ENCODE measurements at regions not wholly inside any gene's neighbourhood (a gene's known extent, or its start where the extent isn't known, plus 50 kb on each side); places are given as distances from the start of the nearest gene placed in this dataset.
"Not testable (repeated sequence)": the region's sequence is repeated elsewhere in the genome, so short reads cannot be mapped to it uniquely, and the experiment has no call there.

GRCh38 chr2:220574038-220574437 is 946.6 kb downstream of the SLC4A3 start:
- ATAC-seq = no peak
- Mint-ChIP-seq H3K36me3 (no peaks in the 10 kb centered on the region), H3K27me3 (no peaks in the 10 kb centered on the region), H3K9me3 (no peaks in the 10 kb centered on the region), H3K4me3 (no peak overlapping the region), H3K27ac (no peak overlapping the region), H3K4me1 (no peaks in the 10 kb centered on the region)

- Mint-ChIP-seq H3K4me3 (no peak overlapping the region), H3K9me3 (no peaks in the 10 kb centered on the region), H3K36me3 (no peaks in the 10 kb centered on the region), H3K27me3 (no peaks in the 10 kb centered on the region), H3K27ac (no peak overlapping the region), H3K4me1 (no peaks in the 10 kb centered on the region)
- no peak for ATAC-seq
These were observed 948.5 kb downstream of the SLC4A3 start for GRCh38 chr2:220575963-220576362.

GRCh38 chr2:220579452-220579851 is 952.0 kb downstream of the SLC4A3 start:
- H3K27ac Mint-ChIP-seq = no peak overlapping the region
- no peaks in the 10 kb centered on the region for H3K27me3 Mint-ChIP-seq
- no peak overlapping the region for H3K4me3 Mint-ChIP-seq
- H3K36me3 Mint-ChIP-seq = no peaks in the 10 kb centered on the region
- no peak for ATAC-seq
- H3K9me3 Mint-ChIP-seq = no peaks in the 10 kb centered on the region
- H3K4me1 Mint-ChIP-seq = no peaks in the 10 kb centered on the region

- ATAC-seq = no peak
- Mint-ChIP-seq H3K9me3 (no peaks in the 10 kb centered on the region), H3K27me3 (no peaks in the 10 kb centered on the region), H3K4me3 (no peak overlapping the region), H3K27ac (no peak overlapping the region), H3K4me1 (no peaks in the 10 kb centered on the region), H3K36me3 (no peaks in the 10 kb centered on the region)
These were observed 952.7 kb downstream of the SLC4A3 start for GRCh38 chr2:220580113-220580512.

- H3K36me3 Mint-ChIP-seq = no peaks in the 10 kb centered on the region
- H3K27me3 Mint-ChIP-seq = no peaks in the 10 kb centered on the region
- H3K27ac Mint-ChIP-seq = no peak overlapping the region
- no peaks in the 10 kb centered on the region for H3K4me1 Mint-ChIP-seq
- H3K9me3 Mint-ChIP-seq = no peaks in the 10 kb centered on the region
- ATAC-seq = no peak
- no peak overlapping the region for H3K4me3 Mint-ChIP-seq
These were observed 956.3 kb downstream of the SLC4A3 start for GRCh38 chr2:220583725-220584124.

GRCh38 chr2:220585241-220585640 is 957.8 kb downstream of the SLC4A3 start:
- Mint-ChIP-seq H3K9me3 (no peaks in the 10 kb centered on the region), H3K36me3 (no peaks in the 10 kb centered on the region), H3K4me1 (no peaks in the 10 kb centered on the region), H3K27me3 (no peaks in the 10 kb centered on the region), H3K4me3 (no peak overlapping the region), H3K27ac (no peak overlapping the region)
- ATAC-seq = no peak

GRCh38 chr2:220586980-220587530 is 959.6 kb downstream of the SLC4A3 start:
- ATAC-seq = no peak
- no peak overlapping the region for H3K27ac Mint-ChIP-seq
- no peaks in the 10 kb centered on the region for H3K9me3 Mint-ChIP-seq
- no peak overlapping the region for H3K4me3 Mint-ChIP-seq
- no peaks in the 10 kb centered on the region for H3K27me3 Mint-ChIP-seq
- H3K36me3 Mint-ChIP-seq = no peaks in the 10 kb centered on the region
- no peaks in the 10 kb centered on the region for H3K4me1 Mint-ChIP-seq

GRCh38 chr2:220588148-220588547 is 960.7 kb downstream of the SLC4A3 start:
- no peak overlapping the region for H3K4me3 Mint-ChIP-seq
- H3K27ac Mint-ChIP-seq = no peak overlapping the region
- no peaks in the 10 kb centered on the region for H3K4me1 Mint-ChIP-seq
- no peak for ATAC-seq
- H3K36me3 Mint-ChIP-seq = no peaks in the 10 kb centered on the region
- H3K27me3 Mint-ChIP-seq = no peaks in the 10 kb centered on the region
- no peaks in the 10 kb centered on the region for H3K9me3 Mint-ChIP-seq

- Mint-ChIP-seq H3K9me3 (no peaks in the 10 kb centered on the region), H3K36me3 (no peaks in the 10 kb centered on the region), H3K4me1 (no peaks in the 10 kb centered on the region), H3K4me3 (no peak overlapping the region), H3K27me3 (no peaks in the 10 kb centered on the region), H3K27ac (no peak overlapping the region)
- ATAC-seq = no peak
These were observed 963.0 kb downstream of the SLC4A3 start for GRCh38 chr2:220590476-220590875.

GRCh38 chr2:220593526-220593925 is 966.1 kb downstream of the SLC4A3 start:
- no peak overlapping the region for H3K27ac Mint-ChIP-seq
- no peaks in the 10 kb centered on the region for H3K27me3 Mint-ChIP-seq
- H3K36me3 Mint-ChIP-seq = no peaks in the 10 kb centered on the region
- no peaks in the 10 kb centered on the region for H3K4me1 Mint-ChIP-seq
- no peak for ATAC-seq
- H3K9me3 Mint-ChIP-seq = peaks cover 2% of the 10 kb centered on the region
- H3K4me3 Mint-ChIP-seq = no peak overlapping the region

- Mint-ChIP-seq H3K4me1 (no peaks in the 10 kb centered on the region), H3K9me3 (peaks cover 7% of the 10 kb centered on the region), H3K4me3 (no peak overlapping the region), H3K27ac (no peak overlapping the region), H3K36me3 (no peaks in the 10 kb centered on the region), H3K27me3 (no peaks in the 10 kb centered on the region)
- no peak for ATAC-seq
These were observed 970.4 kb downstream of the EPHA4 start for GRCh38 chr2:220601674-220602073.

- H3K4me3 Mint-ChIP-seq, ATAC-seq: not testable (repeated sequence)
These were observed 959.1 kb downstream of the EPHA4 start for GRCh38 chr2:220613004-220613403.

GRCh38 chr2:220614064-220614463 is 958.0 kb downstream of the EPHA4 start:
- Mint-ChIP-seq H3K9me3 (no peaks in the 10 kb centered on the region), H3K4me1 (no peaks in the 10 kb centered on the region), H3K4me3 (no peak overlapping the region), H3K27ac (no peak overlapping the region), H3K36me3 (no peaks in the 10 kb centered on the region), H3K27me3 (no peaks in the 10 kb centered on the region)
- ATAC-seq = no peak

More at GRCh38 chr2:220613004-220613403, 959.1 kb downstream of the EPHA4 start:
- not testable (repeated sequence) for H3K36me3 Mint-ChIP-seq, H3K27me3 Mint-ChIP-seq, H3K9me3 Mint-ChIP-seq, H3K4me1 Mint-ChIP-seq, H3K27ac Mint-ChIP-seq

- no peaks in the 10 kb centered on the region for H3K36me3 Mint-ChIP-seq
- H3K9me3 Mint-ChIP-seq = no peaks in the 10 kb centered on the region
- no peak for ATAC-seq
- H3K4me3 Mint-ChIP-seq = no peak overlapping the region
- H3K27me3 Mint-ChIP-seq = no peaks in the 10 kb centered on the region
- H3K4me1 Mint-ChIP-seq = no peaks in the 10 kb centered on the region
- no peak overlapping the region for H3K27ac Mint-ChIP-seq
These were observed 952.4 kb downstream of the EPHA4 start for GRCh38 chr2:220619525-220620220.

- Mint-ChIP-seq H3K4me1 (no peaks in the 10 kb centered on the region), H3K36me3 (no peaks in the 10 kb centered on the region), H3K27ac (no peak overlapping the region), H3K27me3 (no peaks in the 10 kb centered on the region), H3K9me3 (no peaks in the 10 kb centered on the region), H3K4me3 (no peak overlapping the region)
- no peak for ATAC-seq
These were observed 945.5 kb downstream of the EPHA4 start for GRCh38 chr2:220626603-220627002.

GRCh38 chr2:220628252-220628651 is 943.9 kb downstream of the EPHA4 start:
- no peak overlapping the region for H3K27ac Mint-ChIP-seq
- H3K36me3 Mint-ChIP-seq = no peaks in the 10 kb centered on the region
- no peaks in the 10 kb centered on the region for H3K27me3 Mint-ChIP-seq
- H3K4me1 Mint-ChIP-seq = no peaks in the 10 kb centered on the region
- no peak overlapping the region for H3K4me3 Mint-ChIP-seq
- ATAC-seq = no peak
- H3K9me3 Mint-ChIP-seq = no peaks in the 10 kb centered on the region

Measured in stimulated activated memory B cell treated with anti-CD40 and anti-IgM and Interleukin-4, amounts not matched to agents 10 μg/mL and 1 μg/mL and 100 μg/mL, for 72 hours (primary cell).